K562 (cell line): ENCODE measurements at regions not wholly inside any gene's neighbourhood (a gene's known extent, or its start where the extent isn't known, plus 50 kb on each side); places are given as distances from the start of the nearest gene placed in this dataset.
"Not testable (repeated sequence)": the region's sequence is repeated elsewhere in the genome, so short reads cannot be mapped to it uniquely, and the experiment has no call there.

Experiments used
- CBX8 ChIP-seq: fragments of 200-600 bp; sonication (generic); IDR thresholded peaks from 2 replicates; pipeline ENCODE4 v1.6.1; 2012; ENCODE audit warnings: borderline replicate concordance, mixed run types, low read depth, mild to moderate bottlenecking, moderate library complexity, mixed read lengths, low read length, control low read depth, inconsistent platforms; ENCODE audit not compliant: poor library complexity, severe bottlenecking; ENCODE audit errors: extremely low read depth
- CREM ChIP-seq: IDR thresholded peaks from 2 replicates; pipeline ENCODE4 v1.6.1; 2014; ENCODE audit warnings: antibody characterized with exemption, low read depth
- CTCF ChIP-seq, 3 experiments: IDR thresholded peaks in 2 of 3; conservative IDR thresholded peaks in 1 of 3; 2 replicates each; pipeline ENCODE4 v1.5.1; 2011 to 2012; ENCODE audit warnings: low read length in 3 of 3, mild to moderate bottlenecking in 3 of 3, control low read depth in 2 of 3, improper control_type of control experiment in 1 of 3, inconsistent platforms in 1 of 3, low read depth in 1 of 3, mixed read lengths in 1 of 3, moderate library complexity in 1 of 3; ENCODE audit not compliant: insufficient read depth in 2 of 3
- EP300 ChIP-seq: IDR thresholded peaks from 2 replicates; pipeline ENCODE4 v1.6.1; 2012; ENCODE audit warnings: low read length, improper control_type of control experiment
- NCOA1 ChIP-seq: fragments of 450-650 bp; IDR thresholded peaks from 2 replicates; pipeline ENCODE4 v1.6.1; 2016; ENCODE audit warnings: low read depth
- PHF8 ChIP-seq: fragments of 200-600 bp; sonication (generic); IDR thresholded peaks from 2 replicates; pipeline ENCODE4 v1.6.1; 2012; ENCODE audit warnings: mixed run types, mild to moderate bottlenecking, inconsistent platforms, low read length, moderate library complexity, borderline replicate concordance
- RBM39 ChIP-seq: fragments of 200-400 bp; formaldehyde crosslinking; optimal IDR thresholded peaks from 2 replicates; pipeline ENCODE3; 2018; ENCODE audit warnings: low read depth, low read length
- RCOR1 ChIP-seq, 2 experiments: IDR thresholded peaks; 2 replicates each; pipeline ENCODE4 v1.6.1; 2012; ENCODE audit warnings: low read depth in 2 of 2, low read length in 2 of 2, borderline replicate concordance in 1 of 2, improper control_type of control experiment in 1 of 2
- ZNF639 ChIP-seq, 2 experiments: fragments of 200-800 bp in 1 of 2; sonication (Bioruptor generic) in 1 of 2; sonication (generic) in 1 of 2; formaldehyde crosslinking in 1 of 2; IDR thresholded peaks in 1 of 2; conservative IDR thresholded peaks in 1 of 2; 2 replicates each; pipeline versions ENCODE4 v1.5.0 to v1.6.1; 2016 to 2020; ENCODE audit warnings: missing compliant biosample characterization in 1 of 2, missing genetic modification characterization in 1 of 2, missing genetic modification reagents in 1 of 2

GRCh38 chr5:25510692-25511091 lies 865.9 kb upstream of the CDH10 start:
- TF ChIP-seq RCOR1 (IDR thresholded peaks at IDR 0.05; ENCODE audit: borderline replicate concordance in 1 of 2, low read depth in 2 of 2, low read length in 2 of 2); CTCF (IDR thresholded peaks at IDR 0.05 in 2 of 3, conservative IDR thresholded peaks at IDR 0.05 in 1 of 3; ENCODE audit: insufficient read depth in 2 of 3, low read depth in 1 of 3, low read length in 3 of 3); CBX8; NCOA1; ZNF639 (CRISPR knock-in tag; conservative IDR thresholded peaks at IDR 0.05 in 1 of 2, IDR thresholded peaks at IDR 0.05 in 1 of 2); PHF8; EP300; RBM39; CREM: not testable (repeated sequence)
